ENCODE measurements at regions not wholly inside any gene's neighbourhood (a gene's known extent, or its start where the extent isn't known, plus 50 kb on each side); places are given as distances from the start of the nearest gene placed in this dataset.
"Not testable (repeated sequence)": the region's sequence is repeated elsewhere in the genome, so short reads cannot be mapped to it uniquely, and the experiment has no call there.

- no peak for DNase-seq
Measured at GRCh38 chr7:45268013-45268412, 110.4 kb downstream of the RAMP3 start.

GRCh38 chr7:45269192-45269591 is 111.6 kb downstream of the RAMP3 start:
- no peak for DNase-seq

- DNase-seq, result no peak
Measured at GRCh38 chr7:45278763-45279398, 121.3 kb downstream of the RAMP3 start.

GRCh38 chr7:45289611-45290010 is 132.0 kb downstream of the RAMP3 start:
- DNase-seq, result not testable (repeated sequence)

- DNase-seq, result no peak
Measured at GRCh38 chr7:45290880-45291279, 133.3 kb downstream of the RAMP3 start.

- no peak for DNase-seq
Measured at GRCh38 chr7:45292481-45292880, 134.9 kb downstream of the RAMP3 start.

- DNase-seq, result no peak
Measured at GRCh38 chr7:45293295-45293942, 135.8 kb downstream of the RAMP3 start.

- DNase-seq, result no peak
Measured at GRCh38 chr7:45294559-45294958, 137.0 kb downstream of the RAMP3 start.

GRCh38 chr7:45295222-45295621 is 137.6 kb downstream of the RAMP3 start:
- DNase-seq, result no peak

GRCh38 chr7:45296748-45297147 is 139.2 kb downstream of the RAMP3 start:
- no peak for DNase-seq

- no peak for DNase-seq
Measured at GRCh38 chr7:45306752-45307305, 149.2 kb downstream of the RAMP3 start.

- no peak for DNase-seq
Measured at GRCh38 chr7:45311597-45311996, 154.0 kb downstream of the RAMP3 start.

GRCh38 chr7:45315512-45315911 is 157.9 kb downstream of the RAMP3 start:
- not testable (repeated sequence) for DNase-seq

- no peak for DNase-seq
Measured at GRCh38 chr7:45324683-45325237, 167.2 kb downstream of the RAMP3 start.

- no peak for DNase-seq
Measured at GRCh38 chr7:45325378-45325777, 167.8 kb downstream of the RAMP3 start.

GRCh38 chr7:45328403-45328981 is 170.9 kb downstream of the RAMP3 start:
- no peak for DNase-seq

GRCh38 chr7:45331563-45331962 is 174.0 kb downstream of the RAMP3 start:
- DNase-seq, result no peak

GRCh38 chr7:45335024-45335423 is 177.4 kb downstream of the RAMP3 start:
- not testable (repeated sequence) for DNase-seq

GRCh38 chr7:45342236-45342635 is 184.6 kb downstream of the RAMP3 start:
- DNase-seq, result peak in 1 of 2 donors; percentile 7

- no peak for DNase-seq
Measured at GRCh38 chr7:45343746-45344145, 186.2 kb downstream of the RAMP3 start.

GRCh38 chr7:45347804-45348203 is 190.2 kb downstream of the RAMP3 start:
- DNase-seq, result no peak

GRCh38 chr7:45349090-45349489 is 191.5 kb downstream of the RAMP3 start:
- DNase-seq, result no peak

GRCh38 chr7:45350896-45351295 is 193.3 kb downstream of the RAMP3 start:
- DNase-seq, result no peak

- no peak for DNase-seq
Measured at GRCh38 chr7:45358287-45358686, 200.7 kb downstream of the RAMP3 start.

All from CD4-positive, alpha-beta T cell treated with Interleukin-1 beta for 1 hour (primary cell).